Gastrocnemius medialis (tissue), 4 donors: ENCODE measurements at regions not wholly inside any gene's neighbourhood (a gene's known extent, or its start where the extent isn't known, plus 50 kb on each side); places are given as distances from the start of the nearest gene placed in this dataset.
A peak's percentile ranks its signal among the peaks of the same experiment; 100 is the strongest.

Source experiments
- ATAC-seq, 2 donors: fragments of 150-250 bp; one replicate each; pipeline ENCODE4 v1.9.1; 2016
- DNase-seq, 2 donors: peaks; one replicate each; pipeline ENCODE4 v3.0.0-alpha.2; 2019
- H3K27ac ChIP-seq, 4 donors: fragments of 200-600 bp; sonication (generic); 1 replicate in 1 of 4; 2 replicates in 3 of 4; pipeline ENCODE4 v1.5.1; 2016 to 2018; ENCODE audit warnings: mild to moderate bottlenecking in 2 of 4, moderate library complexity in 1 of 4
- H3K27me3 ChIP-seq, 3 donors: fragments of 200-600 bp; sonication (generic) in 2 of 3; 1 replicate in 1 of 3; 2 replicates in 2 of 3; pipeline versions ENCODE4 v1.5.1 to v1.6.0; 2016 to 2019; ENCODE audit warnings: mild to moderate bottlenecking in 1 of 3, moderate library complexity in 1 of 3
- H3K36me3 ChIP-seq, 2 donors: fragments of 200-600 bp; sonication (generic) in 1 of 2; one replicate each; pipeline ENCODE4 v1.5.1; 2017 to 2018
- H3K4me1 ChIP-seq, 2 donors: fragments of 200-600 bp; sonication (generic) in 1 of 2; one replicate each; pipeline ENCODE4 v1.5.1; 2016 to 2017; ENCODE audit warnings: mild to moderate bottlenecking in 2 of 2
- H3K4me3 ChIP-seq, 4 donors: fragments of 200-600 bp; sonication (generic) in 3 of 4; 1 replicate in 1 of 4; 2 replicates in 3 of 4; pipeline ENCODE4 v1.5.1; 2016 to 2019; ENCODE audit warnings: mild to moderate bottlenecking in 2 of 4
- H3K9me3 ChIP-seq, 3 donors: fragments of 200-600 bp; sonication (generic) in 2 of 3; 1 replicate in 1 of 3; 2 replicates in 2 of 3; pipeline ENCODE4 v1.5.1; 2016 to 2019
- POLR2A ChIP-seq, 2 donors: fragments of 450-650 bp; IDR thresholded peaks; one replicate each; pipeline ENCODE4 v1.6.1; 2017; ENCODE audit warnings: antibody characterized with exemption in 2 of 2, mild to moderate bottlenecking in 2 of 2, moderate library complexity in 2 of 2
- in situ Hi-C, 4 donors: fragments of 200-750 bp; cut with MboI; loops; one replicate each; pipeline versions ENCODE4 v1.15.0 to v1.8.0; 2017; ENCODE audit warnings: low sequenced_read_pairs in 4 of 4
- intact Hi-C: fragments of 100-400 bp; cut with DNase I; formaldehyde crosslinking; loops from one replicate; pipeline ENCODE4 v1.15.1; 2023; ENCODE audit warnings: low total_unique reads
- TF ChIP-seq, protein P1 (sequence below), 5 experiments: fragments of 450-650 bp in 3 of 5; fragments of 200-600 bp in 2 of 5; sonication (generic) in 2 of 5; IDR thresholded peaks in 4 of 5; conservative IDR thresholded peaks in 1 of 5; 1 replicate in 4 of 5; 2 replicates in 1 of 5; pipeline ENCODE4 v1.5.1; 2016 to 2019; ENCODE audit warnings: antibody characterized with exemption in 5 of 5, mild to moderate bottlenecking in 3 of 5, moderate library complexity in 3 of 5

DNA sequence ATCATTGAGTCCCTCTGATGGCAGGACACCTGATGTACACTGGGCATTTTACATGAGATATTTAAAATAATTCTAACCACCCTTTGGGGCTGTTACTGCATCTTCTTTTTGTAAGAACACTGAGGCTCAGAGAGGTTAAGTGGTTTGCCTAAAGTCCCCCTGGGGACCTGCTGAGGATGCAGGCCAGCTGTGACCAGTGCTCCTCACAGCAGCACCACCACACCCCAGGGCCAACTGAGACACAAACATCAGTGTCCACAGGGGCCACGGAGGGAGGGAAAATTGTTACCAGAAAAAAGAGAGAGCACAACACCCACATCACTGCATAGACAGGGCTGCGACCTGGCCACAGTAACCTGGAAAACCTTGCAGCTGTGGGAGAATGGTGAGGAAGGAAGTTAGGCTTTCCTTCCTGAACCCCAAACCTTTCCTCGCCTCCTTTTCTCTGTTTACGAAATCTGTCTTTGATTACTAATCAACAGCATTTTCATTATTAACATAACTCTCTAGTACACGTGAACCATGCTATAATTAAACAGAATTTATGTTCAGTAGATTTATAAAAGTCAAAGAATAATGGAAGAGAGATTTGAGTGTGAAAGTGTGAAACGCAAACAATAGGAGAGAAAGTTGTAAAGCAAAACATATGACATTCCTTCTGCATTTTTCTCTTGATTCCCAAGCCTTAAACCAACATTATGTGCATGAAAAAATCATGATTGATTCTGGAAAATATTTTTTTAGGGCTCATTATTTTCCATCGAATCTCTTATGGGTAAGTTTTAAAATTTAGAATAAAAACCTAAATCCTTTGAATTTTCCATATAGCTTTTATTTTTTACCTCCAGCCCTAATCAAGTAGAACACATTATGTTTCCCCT lies 228.1 kb upstream of the DAPK1 start:
- Histone ChIP-seq H3K27ac (peak overlapping the region; percentile 9 to 49 (median 38)), H3K27me3 (peaks cover 0 to 9% (median 3%) of the 10 kb centered on the region in 3 donors)
- no peak for ATAC-seq

DNA sequence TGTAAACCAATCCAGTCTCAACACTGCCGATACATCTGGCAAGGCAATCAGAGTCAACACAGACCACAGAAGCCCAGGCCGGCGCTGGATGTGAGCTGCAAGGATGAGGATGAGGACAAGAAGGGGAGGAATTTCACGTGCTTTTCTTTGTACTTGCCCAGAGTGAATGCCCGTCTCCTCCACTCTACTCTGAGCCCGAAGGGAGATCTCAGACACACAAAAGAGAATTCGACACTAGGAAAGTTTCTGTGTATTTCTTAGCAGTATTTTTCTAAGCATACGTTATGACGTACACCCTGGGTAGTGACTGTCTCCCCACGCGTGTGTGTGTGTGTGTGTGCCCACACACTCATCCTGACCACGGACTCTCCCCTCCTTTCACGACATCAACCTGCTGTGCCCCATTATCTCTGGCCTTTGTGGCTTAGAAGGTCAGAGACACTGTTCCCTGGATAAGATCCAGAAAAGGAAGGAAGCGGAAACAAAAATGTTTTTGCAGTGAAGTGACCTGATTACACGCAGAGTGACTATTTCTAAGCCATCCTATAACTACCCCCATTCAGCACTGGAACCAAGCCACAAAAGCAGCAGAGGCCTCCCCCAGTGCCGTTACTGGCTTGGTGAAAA lies 227.3 kb upstream of the DAPK1 start:
- no peak for DNase-seq
- intact Hi-C loops (no loop called here), in situ Hi-C loops (no loop called here)
- Histone ChIP-seq H3K4me1 (peaks cover 4 to 14% of the 10 kb centered on the region in 2 donors), H3K27me3 (peaks cover 0 to 9% (median 3%) of the 10 kb centered on the region in 3 donors), H3K9me3 (no peaks in the 10 kb centered on the region), H3K4me3 (no peak overlapping the region), H3K27ac (peak overlapping the region; percentile 9 to 49 (median 38)), H3K36me3 (no peaks in the 10 kb centered on the region)
- TF ChIP-seq POLR2A (IDR thresholded peaks at IDR 0.05) = no peak
- TF ChIP-seq, protein P1, sequence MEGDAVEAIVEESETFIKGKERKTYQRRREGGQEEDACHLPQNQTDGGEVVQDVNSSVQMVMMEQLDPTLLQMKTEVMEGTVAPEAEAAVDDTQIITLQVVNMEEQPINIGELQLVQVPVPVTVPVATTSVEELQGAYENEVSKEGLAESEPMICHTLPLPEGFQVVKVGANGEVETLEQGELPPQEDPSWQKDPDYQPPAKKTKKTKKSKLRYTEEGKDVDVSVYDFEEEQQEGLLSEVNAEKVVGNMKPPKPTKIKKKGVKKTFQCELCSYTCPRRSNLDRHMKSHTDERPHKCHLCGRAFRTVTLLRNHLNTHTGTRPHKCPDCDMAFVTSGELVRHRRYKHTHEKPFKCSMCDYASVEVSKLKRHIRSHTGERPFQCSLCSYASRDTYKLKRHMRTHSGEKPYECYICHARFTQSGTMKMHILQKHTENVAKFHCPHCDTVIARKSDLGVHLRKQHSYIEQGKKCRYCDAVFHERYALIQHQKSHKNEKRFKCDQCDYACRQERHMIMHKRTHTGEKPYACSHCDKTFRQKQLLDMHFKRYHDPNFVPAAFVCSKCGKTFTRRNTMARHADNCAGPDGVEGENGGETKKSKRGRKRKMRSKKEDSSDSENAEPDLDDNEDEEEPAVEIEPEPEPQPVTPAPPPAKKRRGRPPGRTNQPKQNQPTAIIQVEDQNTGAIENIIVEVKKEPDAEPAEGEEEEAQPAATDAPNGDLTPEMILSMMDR (IDR thresholded peaks at IDR 0.05 in 4 of 5, conservative IDR thresholded peaks at IDR 0.05 in 1 of 5) = no peak
- no peak for ATAC-seq

More for the DNA sequence above, 228.1 kb upstream of the DAPK1 start:
- H3K4me3 ChIP-seq = no peak overlapping the region
- TF ChIP-seq POLR2A (IDR thresholded peaks at IDR 0.05) = no peak
- TF ChIP-seq, protein P1 (IDR thresholded peaks at IDR 0.05 in 4 of 5, conservative IDR thresholded peaks at IDR 0.05 in 1 of 5) = no peak
- in situ Hi-C loops (no loop called here), intact Hi-C loops (no loop called here)
- no peaks in the 10 kb centered on the region for H3K36me3 ChIP-seq
- H3K4me1 ChIP-seq = peaks cover 4 to 14% of the 10 kb centered on the region in 2 donors
- H3K9me3 ChIP-seq = no peaks in the 10 kb centered on the region
- DNase-seq = no peak

DNA sequence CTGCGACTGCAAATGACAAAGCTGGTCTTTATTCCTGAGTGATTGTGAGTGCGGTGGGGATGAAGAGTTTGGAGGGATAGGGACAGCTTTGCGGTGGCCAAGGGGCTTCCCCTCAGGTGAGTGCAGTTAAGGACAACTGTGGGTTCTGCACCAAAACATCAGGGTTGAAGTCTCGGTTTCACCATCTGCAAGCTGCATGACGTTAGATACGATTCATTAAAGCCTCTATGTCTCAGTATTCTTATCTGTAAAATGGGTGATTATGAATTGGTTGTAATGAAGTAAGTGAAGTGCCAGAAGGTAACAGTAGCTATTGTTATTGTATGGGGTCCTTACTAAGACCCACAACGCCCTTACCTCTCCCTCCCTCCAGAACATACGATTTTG lies 226.8 kb upstream of the DAPK1 start:
- Histone ChIP-seq H3K36me3 (no peaks in the 10 kb centered on the region), H3K4me3 (no peak overlapping the region), H3K9me3 (no peaks in the 10 kb centered on the region), H3K4me1 (peaks cover 4 to 14% of the 10 kb centered on the region in 2 donors), H3K27ac (peak overlapping the region; percentile 9 to 49 (median 38)), H3K27me3 (peaks cover 0 to 9% (median 3%) of the 10 kb centered on the region in 3 donors)
- intact Hi-C loops (no loop called here), in situ Hi-C loops (no loop called here)
- ATAC-seq = no peak
- no peak for TF ChIP-seq POLR2A (IDR thresholded peaks at IDR 0.05)
- TF ChIP-seq, protein P1 (IDR thresholded peaks at IDR 0.05 in 4 of 5, conservative IDR thresholded peaks at IDR 0.05 in 1 of 5) = no peak
- no peak for DNase-seq

DNA sequence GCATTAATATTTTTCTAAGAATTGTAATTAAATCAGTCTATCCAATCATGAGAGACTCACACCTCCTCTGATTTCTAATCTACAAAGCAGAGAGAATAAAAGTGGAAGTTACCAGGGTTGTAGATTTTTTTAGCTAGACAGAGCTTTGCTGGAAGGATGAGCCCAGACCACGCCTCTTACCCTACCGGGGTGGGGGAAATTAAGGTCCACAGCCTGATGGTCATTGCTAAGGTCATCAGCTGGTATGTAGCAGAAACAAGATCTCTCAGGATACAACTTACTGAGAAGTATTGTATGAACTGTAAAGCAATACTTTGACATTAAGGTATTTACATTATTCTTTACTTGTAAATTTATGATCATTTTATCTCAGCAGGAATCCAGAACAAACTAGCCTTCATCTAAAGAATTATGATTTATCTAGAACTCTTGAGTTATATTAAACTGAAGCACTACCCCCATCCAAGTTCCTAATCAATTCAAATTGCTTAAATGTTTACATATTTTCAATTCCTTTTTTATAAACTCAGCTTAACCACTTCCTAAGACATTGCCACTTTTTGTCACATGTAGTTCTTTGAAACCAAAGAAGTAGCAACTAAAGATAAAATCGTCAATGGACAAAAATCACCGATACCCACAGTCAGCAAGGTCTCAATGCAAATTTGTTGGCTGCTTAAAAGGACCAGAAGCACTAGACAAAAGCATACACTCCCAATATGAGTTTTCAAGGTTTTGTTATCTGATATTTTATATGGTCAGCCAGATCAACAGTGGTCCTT lies 225.8 kb upstream of the DAPK1 start:
- in situ Hi-C loops = no loop called here

More for the DNA sequence above, 225.8 kb upstream of the DAPK1 start:
- TF ChIP-seq POLR2A (IDR thresholded peaks at IDR 0.05) = no peak
- TF ChIP-seq, protein P1 (IDR thresholded peaks at IDR 0.05 in 4 of 5, conservative IDR thresholded peaks at IDR 0.05 in 1 of 5) = no peak
- DNase-seq = no peak
- H3K9me3 ChIP-seq = no peaks in the 10 kb centered on the region
- no peaks in the 10 kb centered on the region for H3K36me3 ChIP-seq
- intact Hi-C loops = no loop called here
- H3K27me3 ChIP-seq = peaks cover 0 to 7% (median 3%) of the 10 kb centered on the region in 3 donors
- H3K4me1 ChIP-seq = peaks cover 4 to 14% of the 10 kb centered on the region in 2 donors
- ATAC-seq = no peak
- H3K27ac ChIP-seq = peak overlapping the region in 1 of 4 donors; percentile 6
- H3K4me3 ChIP-seq = no peak overlapping the region
